ENCODE measurements at regions not wholly inside any gene's neighbourhood (a gene's known extent, or its start where the extent isn't known, plus 50 kb on each side); places are given as distances from the start of the nearest gene placed in this dataset.
A peak's percentile ranks its signal among the peaks of the same experiment; 100 is the strongest.

DNA sequence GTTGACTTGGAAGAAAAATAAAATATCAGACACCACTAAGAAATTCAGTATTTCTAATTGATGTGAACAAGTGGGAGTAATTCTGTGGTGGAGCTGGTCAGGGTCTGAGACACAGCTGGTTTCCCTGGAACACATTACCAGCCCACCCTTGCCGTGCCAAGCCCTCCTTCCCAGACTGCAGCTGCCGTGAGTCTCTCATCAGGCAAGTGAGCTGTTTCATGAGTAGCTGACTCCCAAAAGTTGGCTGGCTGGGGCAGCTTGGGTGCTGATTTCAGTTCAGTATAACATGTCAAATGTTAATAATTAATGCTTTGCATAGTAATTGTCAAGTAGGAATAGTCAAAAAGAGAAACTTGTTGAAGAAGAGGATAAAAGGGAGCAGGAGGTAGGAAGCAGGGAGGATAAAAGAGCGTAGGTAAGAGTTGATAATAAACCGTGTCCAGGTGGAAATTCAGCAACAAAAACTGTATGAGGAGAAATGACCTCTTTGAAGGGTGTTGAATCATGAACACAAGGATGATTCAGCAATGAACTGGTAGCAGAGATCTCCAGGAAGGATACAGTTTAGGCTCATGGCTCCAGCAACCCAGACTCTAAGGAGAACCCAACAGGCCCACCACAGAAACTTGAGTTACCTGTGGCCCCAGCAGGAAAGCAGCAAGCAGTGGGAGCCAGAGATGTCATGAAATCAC is 110.9 kb upstream of the SSTR4 start:
- H3K4me3 ChIP-seq (ENCODE audit: low read depth, low read length): no peak overlapping the region
- peak; percentile 45 for DNase-seq (ENCODE audit: low read depth)

- no peak overlapping the region for H3K4me3 ChIP-seq (ENCODE audit: low read depth, low read length)
- no peak for DNase-seq (ENCODE audit: low read depth)
Measured at GRCh38 chr20:22924949-22925612, 110.0 kb upstream of the SSTR4 start.

- no peak for DNase-seq (ENCODE audit: low read depth)
- H3K4me3 ChIP-seq (ENCODE audit: low read depth, low read length): no peak overlapping the region
Measured at GRCh38 chr20:22925613-22925983, 109.5 kb upstream of the SSTR4 start.

DNA sequence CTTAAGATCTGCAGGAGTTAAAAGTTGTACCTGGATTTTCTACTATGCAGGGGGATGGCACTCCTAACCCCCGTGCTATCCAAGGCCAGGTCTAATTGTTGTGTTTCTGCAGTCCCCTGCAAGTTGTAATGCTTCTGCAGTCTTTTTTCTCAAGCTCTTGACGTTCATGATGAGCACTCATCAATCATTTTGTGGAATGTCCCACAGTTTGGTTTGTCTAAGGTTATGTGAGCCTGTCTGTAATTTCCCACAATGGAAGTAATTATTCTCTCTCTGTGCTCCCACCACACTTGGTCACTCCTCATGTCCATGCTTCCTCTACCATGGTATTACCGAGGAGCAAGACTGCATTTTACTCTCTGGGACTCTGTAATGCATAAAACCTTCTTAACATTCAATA is 107.6 kb upstream of the SSTR4 start:
- no peak overlapping the region for H3K4me3 ChIP-seq (ENCODE audit: low read depth, low read length)
- DNase-seq (ENCODE audit: low read depth): no peak

DNA sequence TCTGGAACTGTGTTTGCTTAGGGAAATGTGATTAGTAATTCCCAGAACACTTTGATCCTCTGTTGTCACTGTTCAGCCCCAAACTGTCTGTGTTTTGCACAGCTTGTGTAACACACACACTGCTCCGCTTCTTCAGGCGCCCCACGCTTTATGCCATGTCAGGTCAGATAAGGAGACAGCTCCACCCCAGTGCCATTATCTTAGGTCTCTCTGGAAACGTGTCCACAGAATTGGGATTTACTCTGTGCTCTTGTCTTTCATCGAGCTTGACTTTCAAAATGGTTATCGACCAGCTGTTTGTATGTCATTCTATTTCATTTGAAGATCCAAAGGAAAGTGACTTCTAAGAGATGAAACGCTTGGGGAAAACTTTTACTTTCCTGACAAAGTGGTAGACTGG is 106.4 kb upstream of the SSTR4 start:
- H3K4me3 ChIP-seq (ENCODE audit: low read depth, low read length): no peak overlapping the region
- no peak for DNase-seq (ENCODE audit: low read depth)

GRCh38 chr20:22929661-22930060 is 105.5 kb upstream of the SSTR4 start:
- H3K4me3 ChIP-seq (ENCODE audit: low read depth, low read length): no peak overlapping the region
- no peak for DNase-seq (ENCODE audit: low read depth)

DNA sequence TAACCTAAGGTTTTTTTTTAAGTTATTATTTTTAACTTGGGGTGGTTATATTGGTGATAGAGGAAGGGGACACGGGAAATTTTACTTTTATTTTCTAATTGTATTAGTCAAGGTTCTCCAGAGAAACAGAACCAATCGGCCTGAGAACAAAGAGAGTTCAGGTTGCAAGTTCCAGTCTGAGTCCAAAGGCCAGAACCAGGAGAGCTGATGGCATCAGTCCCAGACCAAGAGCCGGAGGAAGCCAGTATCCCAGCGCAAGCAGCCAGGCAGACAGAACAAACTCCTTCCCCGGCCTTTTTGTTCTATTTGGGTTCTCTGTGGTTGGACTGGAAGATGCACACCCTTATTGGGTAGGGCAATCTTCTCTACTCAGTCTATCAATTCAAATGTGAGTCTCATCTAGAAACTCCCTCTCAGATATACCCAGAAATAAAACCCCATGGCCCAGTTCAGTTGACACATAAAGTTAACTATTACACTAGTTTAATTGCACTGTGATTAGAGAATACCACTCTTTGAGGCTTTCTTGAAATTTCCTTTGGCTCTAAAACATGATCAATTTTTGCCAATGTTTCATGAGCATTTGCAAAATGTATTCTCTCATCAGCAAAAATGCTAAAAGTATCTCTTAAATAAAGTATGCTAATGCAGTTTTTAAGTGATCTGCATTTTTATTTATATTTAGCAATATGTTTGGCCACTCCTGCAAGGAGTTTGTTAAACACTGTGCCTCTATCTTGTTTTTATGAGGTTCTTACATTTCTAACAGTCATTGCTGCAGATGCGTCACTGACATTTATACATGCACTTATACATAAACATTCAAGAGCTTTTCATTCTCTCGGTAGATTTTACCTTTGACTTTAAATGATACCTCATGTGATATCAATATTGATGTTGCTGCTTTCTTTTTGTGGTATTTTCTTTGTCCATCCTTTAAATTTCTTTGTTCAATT is 103.2 kb upstream of the SSTR4 start:
- H3K4me3 ChIP-seq (ENCODE audit: low read depth, low read length): no peak overlapping the region
- no peak for DNase-seq (ENCODE audit: low read depth)

DNA sequence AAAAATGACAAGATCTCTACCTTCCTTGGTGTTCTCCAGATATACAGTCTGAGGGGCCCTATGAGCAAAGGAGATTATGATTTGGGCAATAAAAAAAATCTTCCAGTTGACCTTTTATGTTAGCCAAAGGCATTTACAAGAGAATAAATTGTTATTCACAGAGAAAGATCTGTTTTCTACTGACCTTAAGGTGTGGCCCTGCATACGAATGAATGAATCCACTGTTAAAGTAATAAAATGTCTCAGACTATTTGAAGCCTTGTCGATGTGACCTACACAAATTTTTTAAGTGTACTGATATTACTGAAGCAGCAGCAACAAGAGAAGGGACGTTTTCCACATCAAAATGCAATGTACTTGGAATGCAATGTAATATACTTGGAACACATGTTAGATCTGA is 95.9 kb upstream of the SSTR4 start:
- DNase-seq (ENCODE audit: low read depth): no peak
- H3K4me3 ChIP-seq (ENCODE audit: low read depth, low read length): no peak overlapping the region

GRCh38 chr20:22940350-22940749 is 94.8 kb upstream of the SSTR4 start:
- no peak for DNase-seq (ENCODE audit: low read depth)
- no peak overlapping the region for H3K4me3 ChIP-seq (ENCODE audit: low read depth, low read length)

- no peak for DNase-seq (ENCODE audit: low read depth)
- no peak overlapping the region for H3K4me3 ChIP-seq (ENCODE audit: low read depth, low read length)
Measured at GRCh38 chr20:22941550-22941949, 93.6 kb upstream of the SSTR4 start.

DNA sequence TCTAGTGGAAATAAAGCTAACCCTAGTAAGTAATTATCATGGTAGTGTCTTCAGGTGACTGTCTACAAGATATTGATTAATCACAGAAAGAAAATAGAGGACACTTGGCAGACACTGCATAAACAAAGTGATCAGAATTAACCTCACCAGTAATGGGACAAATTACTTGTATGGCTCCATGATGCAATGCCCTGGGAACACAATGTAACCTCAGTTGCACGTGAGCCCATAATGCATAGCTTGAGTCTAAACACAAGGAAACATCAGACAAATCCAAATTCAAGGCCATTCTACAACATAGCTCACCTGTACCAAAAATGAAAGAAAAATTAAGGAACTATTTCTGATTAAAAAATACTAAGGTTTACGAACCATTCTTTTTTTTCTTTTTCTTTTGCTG is 92.4 kb upstream of the SSTR4 start:
- DNase-seq (ENCODE audit: low read depth): no peak
- no peak overlapping the region for H3K4me3 ChIP-seq (ENCODE audit: low read depth, low read length)

DNA sequence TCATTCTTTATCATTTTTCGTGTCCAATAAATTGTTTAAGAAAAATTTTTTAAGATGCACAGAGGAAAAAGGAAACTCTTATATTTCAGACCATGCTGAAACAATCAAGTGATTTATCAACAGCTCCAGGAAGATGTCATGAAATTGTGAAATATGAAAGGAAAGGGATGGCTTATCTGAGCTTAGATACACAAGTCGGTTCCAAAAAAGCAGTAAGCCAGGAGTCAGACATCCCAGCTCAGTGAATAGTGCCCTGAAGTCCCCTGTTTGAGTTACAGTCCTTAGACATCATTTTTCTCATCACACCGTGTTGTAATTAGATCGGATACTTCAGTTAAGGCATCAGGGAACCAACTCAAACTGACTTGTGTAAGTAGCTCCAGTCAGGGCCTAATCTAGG is 91.0 kb upstream of the SSTR4 start:
- no peak overlapping the region for H3K4me3 ChIP-seq (ENCODE audit: low read depth, low read length)

DNA sequence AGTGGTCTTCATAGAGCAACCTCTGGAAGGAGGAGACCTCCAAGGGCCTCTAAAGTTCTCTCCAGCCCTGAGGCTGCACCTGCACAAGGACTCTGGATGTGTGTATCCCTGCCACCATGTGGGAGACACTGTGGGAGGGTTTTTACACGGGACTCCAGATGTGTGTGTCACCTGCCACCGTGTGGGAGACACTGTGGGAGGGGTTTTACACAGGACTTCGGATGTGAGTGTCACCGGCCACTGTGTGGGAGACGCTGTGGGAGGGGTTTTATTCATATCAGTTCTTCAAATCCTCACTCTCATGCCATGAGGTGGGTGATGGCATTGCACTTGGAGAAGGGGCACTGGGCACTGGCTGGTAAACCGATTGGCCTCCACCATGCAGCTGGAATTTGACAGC is 90.2 kb upstream of the SSTR4 start:
- no peak for DNase-seq (ENCODE audit: low read depth)
- H3K4me3 ChIP-seq (ENCODE audit: low read depth, low read length): no peak overlapping the region

More for the DNA sequence above, 91.0 kb upstream of the SSTR4 start:
- DNase-seq (ENCODE audit: low read depth): no peak

GRCh38 chr20:22946596-22946995 is 88.5 kb upstream of the SSTR4 start:
- no peak overlapping the region for H3K4me3 ChIP-seq (ENCODE audit: low read depth, low read length)
- DNase-seq (ENCODE audit: low read depth): no peak

- no peak for DNase-seq (ENCODE audit: low read depth)
- H3K4me3 ChIP-seq (ENCODE audit: low read depth, low read length): no peak overlapping the region
Measured at GRCh38 chr20:22949331-22950109, 85.6 kb upstream of the SSTR4 start.

DNA sequence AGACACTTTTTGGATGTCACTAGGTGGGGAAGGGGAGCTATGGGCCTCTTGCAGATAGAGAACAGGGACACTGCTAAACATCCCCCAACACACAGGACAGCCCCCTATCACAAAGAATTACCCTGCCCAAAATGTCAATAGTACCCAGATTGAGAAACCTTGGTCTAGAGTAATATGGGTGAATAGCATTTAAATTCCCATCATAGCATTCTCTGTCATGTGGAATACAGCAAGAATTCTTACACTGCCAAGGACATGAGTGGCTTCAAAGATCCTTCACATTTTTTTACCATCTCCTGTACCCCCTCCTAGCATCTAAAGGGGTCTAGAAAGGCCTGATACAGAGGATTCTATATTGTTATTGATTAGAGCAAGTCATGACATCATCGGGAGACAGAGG is 83.1 kb upstream of the SSTR4 start:
- no peak for DNase-seq (ENCODE audit: low read depth)
- no peak overlapping the region for H3K4me3 ChIP-seq (ENCODE audit: low read depth, low read length)

- H3K4me3 ChIP-seq (ENCODE audit: low read depth, low read length): no peak overlapping the region
- no peak for DNase-seq (ENCODE audit: low read depth)
Measured at GRCh38 chr20:22954661-22955060, 80.5 kb upstream of the SSTR4 start.

DNA sequence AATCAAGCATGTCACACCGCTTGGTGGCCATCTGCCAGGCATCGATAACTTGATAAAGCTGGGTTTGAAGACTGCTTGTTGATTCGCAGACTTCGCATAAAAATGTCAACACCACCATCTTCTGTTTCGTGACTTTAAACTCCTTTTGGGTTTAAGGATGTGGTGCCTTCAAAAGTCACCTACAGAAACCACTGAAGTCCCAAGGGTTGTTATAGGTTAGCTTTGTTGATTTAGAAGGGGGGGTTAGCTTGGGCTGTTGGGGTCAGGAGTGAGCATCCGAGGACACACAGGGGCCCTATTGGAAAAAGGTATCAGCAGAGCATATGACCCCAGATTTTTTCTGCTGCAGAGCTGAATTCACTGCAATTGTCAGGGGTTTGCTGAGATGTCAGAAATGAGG is 76.7 kb upstream of the SSTR4 start:
- H3K4me3 ChIP-seq (ENCODE audit: low read depth, low read length): no peak overlapping the region
- DNase-seq (ENCODE audit: low read depth): no peak

DNA sequence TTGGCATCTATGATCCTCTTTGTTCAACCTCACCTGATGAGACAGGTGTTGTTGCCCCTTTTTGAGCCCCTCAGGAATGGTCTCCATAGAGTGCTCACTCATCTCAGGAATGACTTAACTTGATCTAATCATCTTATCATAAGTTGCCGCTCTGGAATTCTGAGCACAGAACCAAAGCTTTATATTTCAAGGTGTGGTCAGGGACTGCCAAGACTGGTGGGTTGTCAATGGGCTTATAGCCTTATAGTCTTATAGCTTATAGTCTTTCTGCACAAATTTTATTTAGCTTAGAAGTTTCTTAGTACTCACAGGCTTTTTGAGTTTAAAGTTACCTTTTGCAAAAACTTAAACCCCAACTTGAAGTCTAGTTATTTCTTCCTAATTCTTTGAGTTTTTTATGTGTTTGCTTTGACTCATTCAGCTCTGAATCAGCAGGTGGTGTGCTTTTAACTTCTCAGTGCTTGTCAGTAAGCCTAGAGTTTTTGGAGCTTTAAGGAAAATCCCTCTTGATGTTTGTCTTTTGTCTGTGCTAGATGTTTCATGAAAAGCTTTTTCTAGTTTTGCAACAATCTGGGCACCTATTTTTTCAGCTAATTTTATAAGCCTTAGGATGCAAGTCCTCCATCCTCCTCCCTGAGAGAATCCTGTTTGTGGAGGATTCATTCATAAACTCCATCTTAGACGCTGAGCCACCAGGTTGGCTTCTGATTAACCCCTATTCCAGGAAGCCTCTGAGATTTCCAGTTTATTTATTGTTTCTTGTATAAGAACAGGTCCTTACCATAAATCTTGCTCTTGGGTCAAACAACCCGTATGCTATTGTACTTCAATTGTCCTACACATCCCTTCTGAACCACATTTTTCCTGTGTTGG is 72.3 kb upstream of the SSTR4 start:
- no peak for DNase-seq (ENCODE audit: low read depth)
- no peak overlapping the region for H3K4me3 ChIP-seq (ENCODE audit: low read depth, low read length)
